Colon (tissue), 2 donors: ENCODE measurements at regions not wholly inside any gene's neighbourhood (a gene's known extent, or its start where the extent isn't known, plus 50 kb on each side); places are given as distances from the start of the nearest gene placed in this dataset.
"Not testable (repeated sequence)": the region's sequence is repeated elsewhere in the genome, so short reads cannot be mapped to it uniquely, and the experiment has no call there.

Experiments
- FAIRE-seq: peaks from 2 replicates; lab custom pipeline; 2012; peaks lifted over from hg19 to GRCh38; lab: Jason Lieb, UNC
- donor health status: control.
- donor health status: control.

DNA sequence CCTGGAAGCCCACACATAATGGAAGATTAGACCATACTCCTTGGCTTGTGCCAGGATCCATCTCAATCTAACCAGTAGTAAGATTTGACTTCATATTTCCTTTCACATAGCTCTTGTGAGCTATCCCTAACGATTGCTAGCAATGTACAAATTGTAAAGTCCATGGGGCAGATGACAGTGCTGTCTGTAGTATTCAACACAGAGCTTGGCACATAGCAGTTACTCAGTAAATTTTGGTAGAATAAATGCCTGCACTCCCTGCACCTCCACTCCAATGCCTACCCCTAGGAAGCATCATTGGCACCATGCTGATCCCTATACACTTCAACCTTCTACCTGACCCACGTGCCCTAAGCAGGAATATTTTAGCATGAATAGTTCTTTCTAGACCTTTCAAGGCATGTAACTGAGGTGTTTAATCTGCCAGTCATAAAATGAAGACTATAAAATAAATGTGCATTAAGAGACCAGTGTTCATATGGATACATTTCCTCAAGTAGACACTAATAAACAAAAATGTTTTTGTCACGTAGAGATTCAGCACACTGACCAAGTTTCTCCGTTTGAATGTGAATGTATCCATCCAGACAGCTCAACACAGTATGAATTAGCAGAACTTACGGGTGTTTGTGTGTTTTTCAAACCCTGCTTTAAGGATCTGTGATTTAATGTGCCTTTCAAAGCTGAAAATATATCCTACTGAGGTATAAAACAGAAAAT, 98.8 kb downstream of the BMP4 start:
- no peak for FAIRE-seq

DNA sequence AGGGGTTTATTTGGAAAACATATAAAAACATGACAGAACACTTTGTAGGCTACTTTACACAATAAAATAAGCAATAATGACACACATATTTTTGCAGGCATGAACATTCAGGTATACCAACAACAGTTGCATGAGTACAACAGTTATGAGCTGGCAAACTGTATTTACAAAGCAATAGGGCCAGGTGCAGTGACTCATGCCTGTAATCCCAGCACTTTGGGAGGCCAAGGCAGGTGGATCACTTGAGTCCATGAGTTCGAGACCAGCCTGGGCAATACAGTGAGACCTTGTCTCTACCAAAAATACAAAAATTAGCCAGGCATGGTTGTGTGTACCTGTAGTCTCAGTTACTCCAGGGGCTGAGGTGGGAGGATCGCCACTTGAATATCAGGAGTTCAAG, 101.1 kb downstream of the BMP4 start:
- FAIRE-seq: no peak

DNA sequence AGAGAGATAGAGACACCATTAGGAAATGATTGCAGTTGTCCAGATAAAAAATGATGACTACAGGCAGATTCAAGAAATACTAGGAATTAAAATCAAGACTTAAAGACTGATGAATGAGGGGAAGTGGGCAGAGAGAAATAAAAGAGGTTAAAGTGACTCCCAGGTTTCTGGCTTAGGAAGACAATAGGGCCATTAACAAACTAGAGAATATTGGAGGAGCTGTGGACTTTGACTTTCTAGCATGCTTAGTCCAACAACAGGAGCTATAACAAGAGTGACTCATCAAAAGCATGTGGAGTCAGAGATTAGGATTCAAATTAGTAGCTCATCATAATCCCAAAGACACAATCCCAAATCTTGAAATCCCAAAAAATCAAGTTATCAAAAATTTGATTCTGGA, 101.5 kb downstream of the BMP4 start:
- no peak for FAIRE-seq

DNA sequence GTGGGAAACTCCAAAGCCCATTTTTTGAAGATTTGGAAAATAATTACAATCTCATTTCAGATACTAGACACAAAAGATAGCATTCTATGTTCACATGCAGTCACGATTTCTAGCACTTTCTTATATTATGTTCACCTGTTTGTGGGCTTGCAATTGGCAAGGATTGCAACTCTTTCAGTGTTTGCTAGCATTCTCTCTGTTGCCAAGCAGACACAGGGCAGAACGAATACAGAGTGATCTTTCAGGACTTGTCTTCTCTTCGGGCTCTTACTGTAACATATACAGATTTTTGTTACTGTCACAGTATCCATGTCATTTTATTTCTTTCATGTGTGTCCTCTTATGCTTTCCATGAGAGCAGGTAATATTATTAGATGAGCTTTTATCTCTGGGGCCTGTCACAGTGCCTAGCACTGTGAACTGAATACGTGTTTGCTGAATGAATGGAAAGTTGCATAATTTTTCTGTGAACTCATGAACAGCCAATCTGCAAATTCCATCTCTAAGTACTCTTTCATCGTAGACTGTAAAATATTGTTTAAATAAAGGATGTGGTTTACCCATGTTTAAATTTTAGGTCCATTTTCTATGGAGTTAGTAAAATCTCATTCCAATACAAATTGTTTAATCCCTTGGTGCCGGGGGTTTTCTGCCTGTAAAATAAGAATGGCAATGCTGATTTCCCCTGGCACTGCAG, 105.1 kb downstream of the BMP4 start:
- FAIRE-seq: no peak

DNA sequence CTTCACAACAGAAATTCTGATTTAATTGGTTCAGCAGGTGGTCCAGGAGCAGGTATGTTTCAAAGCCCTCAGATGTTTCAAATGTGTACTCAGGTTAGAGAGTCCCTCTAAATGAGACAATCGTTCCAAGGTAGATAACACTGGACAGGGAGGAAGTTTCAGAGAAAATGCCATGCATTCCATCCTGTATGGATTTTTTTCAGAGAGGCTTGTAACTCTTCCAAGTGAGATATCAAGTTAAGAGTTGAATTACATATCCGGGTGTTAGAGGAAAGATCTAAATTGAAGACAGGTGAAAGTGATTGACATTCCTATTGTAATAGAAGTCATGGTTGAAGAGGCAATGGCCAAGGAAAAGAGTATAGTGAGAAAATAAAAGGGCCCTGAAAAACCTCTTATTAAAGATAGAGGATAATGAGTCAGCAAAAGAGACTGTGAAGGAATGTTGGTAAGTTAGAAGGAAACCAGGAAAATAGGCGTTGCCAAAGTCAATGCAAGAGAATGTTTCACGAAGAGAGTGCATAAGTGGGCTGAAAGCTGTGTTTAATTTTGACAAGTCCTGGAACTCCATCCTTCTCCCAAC, 105.8 kb downstream of the BMP4 start:
- FAIRE-seq: no peak

DNA sequence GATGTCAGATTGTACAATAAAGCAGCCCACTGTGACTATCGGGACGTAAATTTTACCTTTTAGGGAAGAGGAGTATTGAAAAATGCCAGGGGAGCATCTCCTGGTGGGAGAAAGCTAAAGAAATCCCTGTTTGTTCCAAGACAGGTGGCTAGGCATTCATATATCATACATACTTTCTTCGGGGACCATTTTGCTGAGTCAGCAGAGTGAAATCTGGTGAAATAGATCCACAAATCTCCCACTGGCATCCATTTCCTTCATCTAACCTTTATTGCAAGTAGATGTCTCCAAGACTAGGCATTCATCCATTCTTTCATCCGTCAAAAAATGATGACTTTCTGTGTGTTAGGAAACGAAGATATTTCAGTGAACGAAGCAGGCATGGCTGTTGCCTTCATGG, 107.1 kb downstream of the BMP4 start:
- no peak for FAIRE-seq

DNA sequence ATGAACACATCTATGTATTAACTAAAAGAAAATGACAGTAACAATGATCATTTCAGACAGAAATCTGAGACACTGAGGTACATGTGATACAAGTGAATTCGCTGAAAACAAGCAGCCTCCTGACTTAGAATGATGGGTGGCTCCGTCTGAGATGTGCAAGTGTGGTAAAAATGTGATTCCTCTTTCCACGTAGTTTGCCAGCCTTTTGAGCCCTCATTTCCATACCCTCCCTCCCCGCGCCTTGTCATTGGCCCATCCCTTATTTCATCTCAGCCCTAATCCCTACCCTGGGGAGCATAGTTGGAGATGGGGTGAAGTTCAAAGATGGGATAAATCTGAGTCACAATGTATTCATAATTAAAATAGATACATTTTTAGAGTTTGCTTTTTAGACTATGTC, 107.8 kb downstream of the BMP4 start:
- no peak for FAIRE-seq

DNA sequence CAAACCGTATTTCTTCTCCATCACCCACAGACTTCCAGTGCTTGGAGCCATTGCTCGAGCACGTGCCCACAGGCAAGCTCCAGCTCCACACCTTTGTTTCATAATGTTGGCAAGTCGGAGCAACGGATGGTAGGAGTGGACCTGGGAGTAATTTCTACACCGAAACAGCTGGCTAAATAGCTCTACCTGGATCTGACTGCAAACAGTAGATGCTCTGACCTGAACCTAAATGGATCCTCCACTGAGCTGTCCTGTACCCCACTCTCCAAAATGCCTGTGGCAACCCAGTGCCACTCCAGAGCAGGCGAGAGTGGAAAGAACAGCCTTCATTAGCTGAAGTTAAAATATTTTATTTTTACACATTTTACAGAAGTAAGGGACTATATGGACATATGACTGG, 108.7 kb downstream of the BMP4 start:
- FAIRE-seq: no peak

DNA sequence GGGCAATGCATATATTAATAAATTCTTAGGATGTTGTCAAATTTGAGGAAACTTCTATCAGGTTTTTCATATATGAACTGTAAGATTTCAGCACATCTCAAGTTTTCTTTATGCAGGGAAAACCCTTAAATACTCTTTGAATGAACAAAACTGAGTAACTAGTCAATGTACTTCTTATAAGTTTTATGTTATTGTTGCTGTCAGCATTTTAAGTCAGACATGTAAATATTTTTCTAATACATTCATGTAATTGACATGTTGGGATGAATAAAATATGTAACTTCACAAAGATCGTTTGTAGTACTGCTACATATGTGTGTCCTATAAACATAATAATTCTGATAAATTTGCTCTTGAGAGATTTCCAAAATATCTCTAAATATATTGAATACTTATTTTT, 109.6 kb downstream of the BMP4 start:
- no peak for FAIRE-seq

DNA sequence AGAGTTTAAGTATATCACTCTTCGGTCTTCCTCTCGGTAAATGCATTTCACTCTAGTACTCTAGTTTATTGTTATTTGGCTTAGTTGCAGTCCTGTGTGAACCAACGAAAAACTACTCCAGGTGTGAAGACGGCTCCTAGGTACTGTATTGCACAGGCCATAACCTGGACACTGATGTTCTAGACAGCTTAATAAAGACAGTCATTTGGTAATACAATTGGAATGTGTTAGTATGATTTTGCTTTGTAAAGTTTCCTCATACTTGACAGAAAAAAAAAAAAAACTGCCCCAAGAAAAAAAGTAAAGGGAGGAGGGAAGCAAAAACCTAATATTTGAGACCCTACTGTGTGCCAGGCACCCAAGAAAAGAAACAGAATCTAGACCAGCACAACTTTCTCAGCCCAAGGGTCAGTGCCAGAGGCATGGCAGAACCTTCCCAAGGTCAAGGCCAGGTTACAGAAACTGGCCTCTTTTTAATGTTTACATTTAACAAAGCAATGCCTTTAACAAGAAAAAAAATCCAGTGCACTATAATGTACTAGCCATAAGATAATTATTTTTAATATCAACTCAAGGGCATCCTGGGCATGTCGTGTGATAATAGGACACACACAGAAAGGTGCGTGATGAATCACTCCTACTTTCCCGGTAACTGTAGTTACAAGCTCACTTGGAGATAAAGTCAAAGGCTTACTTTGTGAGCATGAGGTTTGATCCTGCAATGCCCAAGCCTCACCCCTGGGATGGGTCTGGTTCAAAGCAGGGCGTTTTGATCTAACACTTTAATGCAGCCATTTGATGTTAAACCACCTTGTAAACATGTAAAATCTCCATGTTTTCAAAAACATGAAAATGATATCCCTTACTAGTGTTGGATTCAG, 110.6 kb downstream of the BMP4 start:
- FAIRE-seq: no peak

DNA sequence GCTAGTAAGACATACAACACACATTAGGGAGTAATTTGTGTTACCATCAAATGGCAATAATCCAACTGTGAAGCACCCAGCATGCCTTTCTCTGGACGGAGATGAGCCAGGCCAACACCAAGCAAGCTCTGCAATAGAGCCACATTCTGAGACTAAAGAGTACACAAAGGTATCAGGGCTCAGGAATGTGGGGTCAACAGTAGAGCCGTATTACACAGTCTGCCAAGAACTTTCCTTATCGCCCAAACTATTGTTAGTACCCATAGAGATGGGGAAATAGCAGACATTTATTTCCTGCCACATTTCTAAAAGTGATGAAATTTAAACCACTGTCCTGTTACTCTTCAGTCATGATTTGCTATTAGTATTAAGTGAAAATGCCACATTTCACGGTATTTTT, 113.7 kb downstream of the BMP4 start:
- no peak for FAIRE-seq

DNA sequence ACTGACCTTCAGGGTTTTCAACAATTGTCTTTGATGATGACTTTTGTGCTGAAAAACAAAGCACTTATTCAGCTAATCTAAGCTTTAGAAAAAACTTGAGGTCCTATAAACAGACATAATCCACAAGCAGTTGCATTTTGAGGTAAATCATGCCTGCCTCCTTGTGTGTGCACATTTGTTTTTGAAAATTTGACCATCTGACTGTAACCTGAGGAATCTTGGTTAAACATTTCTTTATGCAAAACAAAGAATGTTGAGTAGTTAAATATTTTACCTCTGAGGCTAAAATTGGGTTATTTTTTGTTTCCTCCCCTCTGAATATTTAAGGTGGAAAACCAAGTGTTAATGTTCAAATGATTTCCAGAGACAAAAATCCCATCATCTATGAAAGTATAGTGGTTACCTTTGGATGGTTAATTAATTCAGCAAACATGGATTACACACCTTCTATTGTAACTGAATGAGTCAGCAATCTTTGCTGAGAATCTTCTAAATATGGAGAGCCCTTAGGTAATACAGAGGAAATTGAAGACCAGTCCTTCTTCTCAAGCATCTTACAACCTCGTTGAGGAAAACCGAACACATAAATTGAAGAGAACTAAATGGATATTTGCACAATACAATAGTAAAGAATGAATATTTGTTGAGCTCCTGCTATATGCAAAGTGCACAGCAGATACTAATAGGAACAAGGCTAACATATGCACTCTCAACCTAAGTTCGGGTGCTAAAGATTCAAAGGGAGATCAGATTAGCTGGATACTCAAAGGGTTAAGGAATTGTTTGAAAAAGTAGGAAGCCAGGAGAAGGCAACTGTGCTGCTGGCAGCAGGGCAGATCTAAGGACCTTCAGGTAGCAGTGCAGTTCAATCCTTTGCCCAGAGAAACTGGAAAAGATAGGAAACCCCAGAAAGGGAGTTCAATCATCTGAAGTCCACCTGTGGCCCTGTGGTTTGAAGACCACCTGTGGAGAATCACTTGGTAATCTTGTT, 115.2 kb downstream of the BMP4 start:
- no peak for FAIRE-seq

DNA sequence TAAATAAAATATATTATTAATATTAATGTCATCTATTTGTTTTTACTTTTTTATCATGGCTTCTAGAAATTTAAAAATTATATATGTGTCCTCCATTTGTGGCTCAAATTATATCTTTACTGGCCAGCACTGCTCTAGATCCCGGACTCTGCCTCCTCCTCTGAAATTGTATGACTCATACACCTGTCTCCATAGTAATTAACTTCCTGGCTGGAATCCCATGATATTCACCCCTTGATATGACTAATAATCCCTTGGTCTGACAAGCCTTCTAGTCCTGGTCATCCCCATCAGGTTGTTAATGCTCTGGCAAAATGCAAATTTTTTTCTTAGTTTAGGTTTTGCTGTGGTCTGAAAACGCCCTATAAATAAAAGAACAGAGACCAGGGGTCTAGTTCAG, 116.2 kb downstream of the BMP4 start:
- FAIRE-seq: no peak

DNA sequence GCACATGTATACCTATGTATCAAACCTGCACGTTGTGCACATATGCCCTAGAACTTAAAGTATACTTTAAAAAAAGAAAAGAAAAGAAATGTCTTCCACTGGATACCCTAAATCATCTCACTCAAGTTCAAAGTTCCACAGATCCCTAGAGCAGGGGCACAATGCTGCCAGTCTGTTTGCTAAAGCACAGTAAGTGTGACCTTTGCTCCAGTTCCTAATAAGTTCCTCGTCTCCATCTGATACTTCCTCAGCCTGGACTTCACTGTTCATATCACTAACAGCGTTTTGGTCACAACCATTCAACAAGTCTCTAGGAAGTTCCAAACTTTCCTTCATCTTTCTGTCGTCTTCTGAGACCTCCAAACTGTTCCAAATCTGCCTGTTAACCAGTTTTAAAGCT, 118.3 kb downstream of the BMP4 start:
- FAIRE-seq: no peak

DNA sequence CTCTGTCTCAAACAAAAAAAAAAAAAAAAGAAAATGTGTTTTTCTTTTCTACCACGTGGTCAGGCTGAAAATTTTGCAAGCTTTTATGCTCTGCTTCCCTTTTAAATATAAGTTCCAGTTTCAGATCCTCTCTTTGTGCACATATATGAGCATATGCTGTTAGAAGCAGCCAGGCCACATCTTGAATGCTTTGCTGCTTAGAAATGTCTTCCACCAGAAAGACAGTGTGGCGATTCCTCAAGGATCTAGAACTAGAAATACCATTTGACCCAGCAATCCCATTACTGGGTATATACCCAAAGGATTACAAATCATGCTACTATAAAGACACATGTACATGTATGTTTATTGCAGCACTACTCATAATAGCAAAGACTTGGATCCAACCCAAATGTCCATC, 119.0 kb downstream of the BMP4 start:
- not testable (repeated sequence) for FAIRE-seq

DNA sequence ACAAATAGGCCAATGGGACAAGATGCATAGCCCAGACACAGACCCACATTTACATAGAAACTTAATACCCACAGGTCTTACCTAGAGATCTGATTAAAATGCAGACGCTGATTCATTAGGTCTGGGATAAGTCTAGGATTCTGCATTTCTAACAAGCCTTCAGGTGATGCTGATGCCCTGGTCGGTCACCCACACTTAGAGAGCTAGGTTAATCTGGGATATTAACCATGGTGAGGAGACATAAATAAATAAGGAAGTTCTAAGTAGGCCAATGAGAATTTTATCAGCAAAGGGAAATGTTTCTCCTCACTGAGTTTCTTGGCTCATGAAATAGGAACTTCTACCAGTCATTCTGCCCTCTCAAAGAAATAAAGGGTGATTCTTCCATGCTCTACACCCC, 120.1 kb downstream of the BMP4 start:
- FAIRE-seq: no peak

DNA sequence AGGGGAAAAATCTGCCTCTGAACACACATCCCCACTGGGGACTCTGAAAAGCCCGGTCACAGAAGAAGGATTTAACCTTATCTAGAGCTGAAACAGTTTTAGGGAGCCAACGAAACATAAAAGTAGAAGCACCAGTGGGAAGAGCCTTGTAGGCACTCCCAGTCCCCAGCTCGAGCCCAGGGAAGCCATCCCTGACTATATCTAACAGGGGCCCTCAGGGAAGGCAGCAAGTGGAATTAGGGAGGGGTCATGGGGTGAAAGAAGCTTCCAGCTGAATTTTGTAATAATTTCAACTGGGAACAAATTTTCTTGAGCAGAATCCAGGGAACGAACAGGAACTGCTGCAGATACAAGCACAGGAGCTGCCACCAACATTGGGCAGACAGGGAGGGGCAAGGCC, 127.8 kb downstream of the BMP4 start:
- no peak for FAIRE-seq

DNA sequence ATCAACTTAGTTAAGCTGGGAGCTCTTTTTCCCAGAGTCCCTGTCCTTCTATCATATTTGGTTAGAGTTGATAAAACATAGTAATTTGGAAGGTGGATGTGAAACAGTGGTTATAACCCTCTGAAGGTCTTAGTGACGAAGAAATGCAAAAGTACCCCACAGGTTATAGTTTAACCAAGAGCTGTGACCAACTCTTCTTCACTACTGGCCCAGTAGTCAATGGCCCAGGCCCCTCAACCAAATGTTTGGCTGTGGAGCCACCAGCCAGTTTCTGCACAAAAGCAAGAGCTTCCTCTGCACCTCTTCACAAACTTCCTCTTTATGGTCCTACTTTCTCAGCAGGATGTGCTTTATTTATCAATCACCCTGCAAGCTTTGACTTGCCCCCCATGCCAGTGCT, 132.6 kb downstream of the BMP4 start:
- no peak for FAIRE-seq

DNA sequence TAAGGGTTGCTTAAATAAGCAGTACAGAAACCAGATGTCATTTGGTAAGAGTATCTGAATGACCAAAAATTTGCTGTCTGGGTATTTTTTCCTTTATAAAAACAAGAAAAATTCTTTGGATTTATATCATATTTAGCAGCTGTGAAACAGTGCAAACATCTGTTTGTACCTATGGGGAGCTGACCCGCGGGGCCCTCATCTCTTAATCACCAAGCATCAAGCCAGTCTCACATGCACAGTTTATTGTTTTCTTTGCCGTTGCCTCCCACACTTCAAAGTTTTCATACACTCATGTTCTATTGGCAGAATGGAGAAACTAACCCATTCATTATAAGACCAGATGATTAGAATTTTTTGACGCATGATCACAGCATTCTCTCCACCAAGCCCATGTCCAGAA, 142.2 kb downstream of the BMP4 start:
- no peak for FAIRE-seq

DNA sequence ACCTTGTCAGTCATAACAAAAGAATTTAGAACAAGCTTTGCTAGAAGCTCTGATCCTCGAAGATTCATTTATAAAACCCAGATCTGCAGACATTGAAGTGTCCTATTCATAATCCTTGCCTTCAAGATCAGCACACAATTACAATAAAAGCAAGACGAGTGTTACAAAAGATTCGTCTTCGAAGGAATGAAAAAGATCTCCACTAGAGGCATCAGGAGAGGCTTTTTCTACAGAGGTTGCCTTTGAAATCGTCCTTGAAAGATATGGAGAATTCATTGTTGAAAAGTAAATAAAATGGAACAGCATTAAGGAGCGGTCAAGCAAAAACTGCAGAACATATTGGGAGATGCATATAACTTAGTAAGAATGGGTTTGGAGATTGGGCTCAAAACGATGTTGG, 146.4 kb downstream of the BMP4 start:
- no peak for FAIRE-seq

DNA sequence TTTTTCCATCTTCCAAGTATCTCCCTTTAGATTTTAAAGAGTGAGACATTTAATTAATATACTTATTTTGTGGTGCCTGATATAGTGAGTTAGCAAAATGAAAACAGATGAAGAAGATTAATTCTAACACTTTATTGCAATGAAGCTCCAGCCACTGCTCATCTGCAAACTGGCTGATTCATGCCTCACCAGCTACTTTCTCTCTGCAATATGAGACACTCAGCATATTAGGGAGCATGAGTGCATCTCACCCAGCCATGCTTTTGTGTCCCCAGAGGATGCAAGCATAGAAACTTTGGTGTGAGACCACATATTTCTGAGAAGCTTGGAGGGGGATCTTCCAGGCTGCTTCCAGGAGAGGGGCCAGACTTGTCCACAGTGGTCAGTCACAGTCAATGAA, 148.6 kb downstream of the BMP4 start:
- FAIRE-seq: no peak

DNA sequence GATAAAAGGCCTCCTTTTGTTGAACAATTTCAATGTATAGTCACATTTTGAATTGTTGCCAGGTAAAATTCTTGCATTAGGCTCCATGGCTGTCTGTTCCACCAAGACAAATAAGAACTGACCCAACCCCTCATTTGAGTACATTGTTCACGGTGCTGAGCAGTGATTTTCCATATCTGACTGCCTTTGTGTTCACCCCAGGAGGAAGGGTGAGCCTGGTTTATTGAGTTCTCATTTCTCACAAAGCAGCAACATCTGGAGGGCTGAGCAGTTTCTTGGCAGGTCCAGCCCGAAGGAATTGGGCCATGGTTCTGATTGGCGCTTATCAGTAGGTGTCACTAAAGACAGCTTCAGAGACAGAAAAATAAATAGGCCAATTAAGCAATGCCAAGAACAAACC, 149.1 kb downstream of the BMP4 start:
- no peak for FAIRE-seq
